ENCODE measurements at regions not wholly inside any gene's neighbourhood (a gene's known extent, or its start where the extent isn't known, plus 50 kb on each side); places are given as distances from the start of the nearest gene placed in this dataset.

GRCh38 chr21:27233514-27234115, 266.7 kb upstream of the ADAMTS5 start:
- no peaks in the 10 kb centered on the region for H3K4me1 ChIP-seq (ENCODE audit: control extremely low read depth in 1 of 4, control insufficient read depth in 4 of 4, insufficient read depth in 4 of 4, low read length in 3 of 4)
- H3K4me3 ChIP-seq (ENCODE audit: control insufficient read depth in 1 of 7, extremely low read depth in 1 of 7, insufficient read depth in 4 of 7, low read depth in 2 of 7, low read length in 6 of 7): no peak overlapping the region
- H3K27ac ChIP-seq (ENCODE audit: insufficient read depth in 1 of 2, low read depth in 1 of 2, low read length in 2 of 2, poor library complexity in 1 of 2, severe bottlenecking in 2 of 2): no peak overlapping the region
- no CpG with 5 or more reads among the region's 2 CpGs for WGBS (ENCODE audit: insufficient coverage)
- CTCF ChIA-PET: no interaction called here
- no peaks in the 10 kb centered on the region for H3K36me3 ChIP-seq (ENCODE audit: control insufficient read depth in 4 of 4, insufficient read depth in 4 of 4, low read length in 3 of 4)
- POLR2A ChIA-PET: no interaction called here
- DNase-seq: no peak
- no peaks in the 10 kb centered on the region for H3K27me3 ChIP-seq (replicated peaks in 2 of 5; ENCODE audit: control insufficient read depth in 4 of 5, insufficient read depth in 5 of 5, low read length in 4 of 5)
- H3K9me3 ChIP-seq (ENCODE audit: control extremely low read depth in 1 of 5, control insufficient read depth in 4 of 5, insufficient read depth in 2 of 5, low read depth in 1 of 5, low read length in 4 of 5): no peaks in the 10 kb centered on the region

GRCh38 chr21:27225940-27226339, 259.1 kb upstream of the ADAMTS5 start:
- DNase-seq: no peak
- POLR2A ChIA-PET: no interaction called here
- no peaks in the 10 kb centered on the region for H3K27me3 ChIP-seq (replicated peaks in 2 of 5; ENCODE audit: control insufficient read depth in 4 of 5, insufficient read depth in 5 of 5, low read length in 4 of 5)
- H3K27ac ChIP-seq (ENCODE audit: insufficient read depth in 1 of 2, low read depth in 1 of 2, low read length in 2 of 2, poor library complexity in 1 of 2, severe bottlenecking in 2 of 2): no peak overlapping the region
- CTCF ChIA-PET: no interaction called here
- no peaks in the 10 kb centered on the region for H3K36me3 ChIP-seq (ENCODE audit: control insufficient read depth in 4 of 4, insufficient read depth in 4 of 4, low read length in 3 of 4)
- no peaks in the 10 kb centered on the region for H3K4me1 ChIP-seq (ENCODE audit: control extremely low read depth in 1 of 4, control insufficient read depth in 4 of 4, insufficient read depth in 4 of 4, low read length in 3 of 4)
- no peak overlapping the region for H3K4me3 ChIP-seq (ENCODE audit: control insufficient read depth in 1 of 7, extremely low read depth in 1 of 7, insufficient read depth in 4 of 7, low read depth in 2 of 7, low read length in 6 of 7)
- WGBS (ENCODE audit: insufficient coverage): 57% methylated on average over 1 of the region's 2 CpGs
- H3K9me3 ChIP-seq (ENCODE audit: control extremely low read depth in 1 of 5, control insufficient read depth in 4 of 5, insufficient read depth in 2 of 5, low read depth in 1 of 5, low read length in 4 of 5): no peaks in the 10 kb centered on the region

- H3K27ac ChIP-seq (ENCODE audit: insufficient read depth in 1 of 2, low read depth in 1 of 2, low read length in 2 of 2, poor library complexity in 1 of 2, severe bottlenecking in 2 of 2): no peak overlapping the region
- no peaks in the 10 kb centered on the region for H3K4me1 ChIP-seq (ENCODE audit: control extremely low read depth in 1 of 4, control insufficient read depth in 4 of 4, insufficient read depth in 4 of 4, low read length in 3 of 4)
- no peak for DNase-seq
- H3K4me3 ChIP-seq (ENCODE audit: control insufficient read depth in 1 of 7, extremely low read depth in 1 of 7, insufficient read depth in 4 of 7, low read depth in 2 of 7, low read length in 6 of 7): no peak overlapping the region
- no peaks in the 10 kb centered on the region for H3K9me3 ChIP-seq (ENCODE audit: control extremely low read depth in 1 of 5, control insufficient read depth in 4 of 5, insufficient read depth in 2 of 5, low read depth in 1 of 5, low read length in 4 of 5)
- no peaks in the 10 kb centered on the region for H3K36me3 ChIP-seq (ENCODE audit: control insufficient read depth in 4 of 4, insufficient read depth in 4 of 4, low read length in 3 of 4)
- CTCF ChIA-PET: no interaction called here
- POLR2A ChIA-PET: no interaction called here
- no peaks in the 10 kb centered on the region for H3K27me3 ChIP-seq (replicated peaks in 2 of 5; ENCODE audit: control insufficient read depth in 4 of 5, insufficient read depth in 5 of 5, low read length in 4 of 5)
Observed at GRCh38 chr21:27225151-27225550, 258.3 kb upstream of the ADAMTS5 start.

GRCh38 chr21:27224169-27224568, 257.3 kb upstream of the ADAMTS5 start:
- POLR2A ChIA-PET: no interaction called here
- H3K4me1 ChIP-seq (ENCODE audit: control extremely low read depth in 1 of 4, control insufficient read depth in 4 of 4, insufficient read depth in 4 of 4, low read length in 3 of 4): no peaks in the 10 kb centered on the region
- H3K9me3 ChIP-seq (ENCODE audit: control extremely low read depth in 1 of 5, control insufficient read depth in 4 of 5, insufficient read depth in 2 of 5, low read depth in 1 of 5, low read length in 4 of 5): no peaks in the 10 kb centered on the region
- H3K4me3 ChIP-seq (ENCODE audit: control insufficient read depth in 1 of 7, extremely low read depth in 1 of 7, insufficient read depth in 4 of 7, low read depth in 2 of 7, low read length in 6 of 7): no peak overlapping the region
- no peaks in the 10 kb centered on the region for H3K36me3 ChIP-seq (ENCODE audit: control insufficient read depth in 4 of 4, insufficient read depth in 4 of 4, low read length in 3 of 4)
- CTCF ChIA-PET: no interaction called here
- no peaks in the 10 kb centered on the region for H3K27me3 ChIP-seq (replicated peaks in 2 of 5; ENCODE audit: control insufficient read depth in 4 of 5, insufficient read depth in 5 of 5, low read length in 4 of 5)
- DNase-seq: no peak
- H3K27ac ChIP-seq (ENCODE audit: insufficient read depth in 1 of 2, low read depth in 1 of 2, low read length in 2 of 2, poor library complexity in 1 of 2, severe bottlenecking in 2 of 2): no peak overlapping the region

GRCh38 chr21:27221077-27221476, 254.2 kb upstream of the ADAMTS5 start:
- Histone ChIP-seq H3K4me3 (ENCODE audit: control insufficient read depth in 1 of 7, extremely low read depth in 1 of 7, insufficient read depth in 4 of 7, low read depth in 2 of 7, low read length in 6 of 7) (no peak overlapping the region), H3K27me3 (replicated peaks in 2 of 5; ENCODE audit: control insufficient read depth in 4 of 5, insufficient read depth in 5 of 5, low read length in 4 of 5) (no peaks in the 10 kb centered on the region), H3K9me3 (ENCODE audit: control extremely low read depth in 1 of 5, control insufficient read depth in 4 of 5, insufficient read depth in 2 of 5, low read depth in 1 of 5, low read length in 4 of 5) (no peaks in the 10 kb centered on the region), H3K4me1 (ENCODE audit: control extremely low read depth in 1 of 4, control insufficient read depth in 4 of 4, insufficient read depth in 4 of 4, low read length in 3 of 4) (no peaks in the 10 kb centered on the region), H3K36me3 (ENCODE audit: control insufficient read depth in 4 of 4, insufficient read depth in 4 of 4, low read length in 3 of 4) (no peaks in the 10 kb centered on the region), H3K27ac (ENCODE audit: insufficient read depth in 1 of 2, low read depth in 1 of 2, low read length in 2 of 2, poor library complexity in 1 of 2, severe bottlenecking in 2 of 2) (no peak overlapping the region)
- DNase-seq: no peak
- POLR2A ChIA-PET: no interaction called here
- no CpG with 5 or more reads among the region's 2 CpGs for WGBS (ENCODE audit: insufficient coverage)
- CTCF ChIA-PET: no interaction called here

GRCh38 chr21:27220416-27220815, 253.5 kb upstream of the ADAMTS5 start:
- Histone ChIP-seq H3K4me3 (ENCODE audit: control insufficient read depth in 1 of 7, extremely low read depth in 1 of 7, insufficient read depth in 4 of 7, low read depth in 2 of 7, low read length in 6 of 7) (no peak overlapping the region), H3K36me3 (ENCODE audit: control insufficient read depth in 4 of 4, insufficient read depth in 4 of 4, low read length in 3 of 4) (no peaks in the 10 kb centered on the region), H3K4me1 (ENCODE audit: control extremely low read depth in 1 of 4, control insufficient read depth in 4 of 4, insufficient read depth in 4 of 4, low read length in 3 of 4) (no peaks in the 10 kb centered on the region), H3K27ac (ENCODE audit: insufficient read depth in 1 of 2, low read depth in 1 of 2, low read length in 2 of 2, poor library complexity in 1 of 2, severe bottlenecking in 2 of 2) (no peak overlapping the region), H3K9me3 (ENCODE audit: control extremely low read depth in 1 of 5, control insufficient read depth in 4 of 5, insufficient read depth in 2 of 5, low read depth in 1 of 5, low read length in 4 of 5) (no peaks in the 10 kb centered on the region), H3K27me3 (replicated peaks in 2 of 5; ENCODE audit: control insufficient read depth in 4 of 5, insufficient read depth in 5 of 5, low read length in 4 of 5) (no peaks in the 10 kb centered on the region)
- ChIA-PET CTCF (no interaction called here), POLR2A (no interaction called here)
- DNase-seq: no peak

- H3K9me3 ChIP-seq (ENCODE audit: control extremely low read depth in 1 of 5, control insufficient read depth in 4 of 5, insufficient read depth in 2 of 5, low read depth in 1 of 5, low read length in 4 of 5): no peaks in the 10 kb centered on the region
- WGBS (ENCODE audit: insufficient coverage): no CpG with 5 or more reads among the region's 2 CpGs
- H3K27ac ChIP-seq (ENCODE audit: insufficient read depth in 1 of 2, low read depth in 1 of 2, low read length in 2 of 2, poor library complexity in 1 of 2, severe bottlenecking in 2 of 2): no peak overlapping the region
- no peaks in the 10 kb centered on the region for H3K36me3 ChIP-seq (ENCODE audit: control insufficient read depth in 4 of 4, insufficient read depth in 4 of 4, low read length in 3 of 4)
- ChIA-PET CTCF (no interaction called here), POLR2A (no interaction called here)
- no peaks in the 10 kb centered on the region for H3K27me3 ChIP-seq (replicated peaks in 2 of 5; ENCODE audit: control insufficient read depth in 4 of 5, insufficient read depth in 5 of 5, low read length in 4 of 5)
- no peaks in the 10 kb centered on the region for H3K4me1 ChIP-seq (ENCODE audit: control extremely low read depth in 1 of 4, control insufficient read depth in 4 of 4, insufficient read depth in 4 of 4, low read length in 3 of 4)
- H3K4me3 ChIP-seq (ENCODE audit: control insufficient read depth in 1 of 7, extremely low read depth in 1 of 7, insufficient read depth in 4 of 7, low read depth in 2 of 7, low read length in 6 of 7): no peak overlapping the region
- DNase-seq: no peak
Observed at GRCh38 chr21:27219068-27219467, 252.2 kb upstream of the ADAMTS5 start.

- ChIA-PET POLR2A (no interaction called here), CTCF (no interaction called here)
- H3K27ac ChIP-seq (ENCODE audit: insufficient read depth in 1 of 2, low read depth in 1 of 2, low read length in 2 of 2, poor library complexity in 1 of 2, severe bottlenecking in 2 of 2): no peak overlapping the region
- H3K4me3 ChIP-seq (ENCODE audit: control insufficient read depth in 1 of 7, extremely low read depth in 1 of 7, insufficient read depth in 4 of 7, low read depth in 2 of 7, low read length in 6 of 7): no peak overlapping the region
- no peaks in the 10 kb centered on the region for H3K4me1 ChIP-seq (ENCODE audit: control extremely low read depth in 1 of 4, control insufficient read depth in 4 of 4, insufficient read depth in 4 of 4, low read length in 3 of 4)
- no peaks in the 10 kb centered on the region for H3K27me3 ChIP-seq (replicated peaks in 2 of 5; ENCODE audit: control insufficient read depth in 4 of 5, insufficient read depth in 5 of 5, low read length in 4 of 5)
- DNase-seq: no peak
- no peaks in the 10 kb centered on the region for H3K36me3 ChIP-seq (ENCODE audit: control insufficient read depth in 4 of 4, insufficient read depth in 4 of 4, low read length in 3 of 4)
- no peaks in the 10 kb centered on the region for H3K9me3 ChIP-seq (ENCODE audit: control extremely low read depth in 1 of 5, control insufficient read depth in 4 of 5, insufficient read depth in 2 of 5, low read depth in 1 of 5, low read length in 4 of 5)
Observed at GRCh38 chr21:27213303-27213702, 246.4 kb upstream of the ADAMTS5 start.

All from common myeloid progenitor, CD34-positive (primary cell).